HG02588 (cell line): ENCODE measurements at regions not wholly inside any gene's neighbourhood (a gene's known extent, or its start where the extent isn't known, plus 50 kb on each side); places are given as distances from the start of the nearest gene placed in this dataset.
"Not testable (repeated sequence)": the region's sequence is repeated elsewhere in the genome, so short reads cannot be mapped to it uniquely, and the experiment has no call there.

Experiments
- ATAC-seq: cut with Tn5 transposase; IDR thresholded peaks from one replicate; pipeline ENCODE4 v1.9.1; 2021; ENCODE audit warnings: mild to moderate bottlenecking, moderate library complexity; ENCODE audit not compliant: unreplicated experiment

DNA sequence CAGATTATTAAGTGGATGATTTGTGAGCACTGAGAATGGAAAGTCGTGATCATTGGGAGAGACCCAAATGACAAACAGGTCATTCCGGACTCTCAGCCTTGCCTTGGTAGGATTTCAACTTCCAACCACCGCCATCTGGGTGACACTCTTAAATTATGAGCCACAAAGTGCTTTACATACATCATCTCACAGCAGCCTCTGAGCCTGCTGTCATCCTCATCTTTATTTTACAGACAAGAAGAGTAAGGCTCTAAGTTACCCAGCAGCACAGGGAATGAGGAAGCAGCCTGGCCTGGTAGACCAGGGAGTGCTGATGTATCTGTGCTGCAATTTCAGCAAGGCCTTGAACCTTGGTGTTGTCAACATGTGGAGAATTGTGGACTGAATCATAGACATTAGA, 105.8 kb upstream of the TRIM2 start:
- ATAC-seq: no peak

DNA sequence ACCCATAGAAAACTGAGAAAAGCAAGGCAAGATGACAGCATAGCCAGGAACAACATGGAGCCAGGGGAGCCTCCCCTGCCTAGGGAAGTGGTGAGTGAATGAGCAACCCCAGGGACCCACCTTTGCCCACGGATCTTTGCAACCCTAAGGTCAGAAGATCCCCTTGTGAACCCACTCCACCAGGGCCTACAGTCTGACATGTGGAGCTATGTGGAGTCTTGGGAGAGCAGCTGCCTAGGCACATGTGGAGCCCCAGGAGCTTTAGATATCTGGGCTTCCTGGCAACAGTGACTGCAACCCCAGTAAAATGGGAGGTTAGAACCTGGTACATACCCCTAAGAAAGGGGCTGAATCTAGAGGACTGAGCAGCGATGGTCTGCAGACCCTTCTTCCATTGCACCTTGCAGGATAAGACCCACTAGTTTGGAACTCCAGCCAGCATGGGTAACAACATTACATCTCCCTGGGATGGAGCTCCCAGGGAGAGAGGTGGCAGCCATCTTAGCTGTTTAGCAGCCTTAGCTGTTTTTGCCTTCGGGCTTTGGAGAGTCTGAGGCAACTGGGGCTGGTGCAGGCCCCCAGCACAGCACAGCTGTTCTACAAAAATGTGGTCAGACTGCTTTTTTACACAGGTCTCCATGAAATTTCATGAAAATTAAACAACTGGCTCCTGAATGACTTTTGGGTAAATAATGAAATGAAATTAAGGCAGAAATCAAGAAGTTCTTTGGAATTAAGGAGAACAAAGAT, 104.7 kb upstream of the TRIM2 start:
- ATAC-seq: no peak

DNA sequence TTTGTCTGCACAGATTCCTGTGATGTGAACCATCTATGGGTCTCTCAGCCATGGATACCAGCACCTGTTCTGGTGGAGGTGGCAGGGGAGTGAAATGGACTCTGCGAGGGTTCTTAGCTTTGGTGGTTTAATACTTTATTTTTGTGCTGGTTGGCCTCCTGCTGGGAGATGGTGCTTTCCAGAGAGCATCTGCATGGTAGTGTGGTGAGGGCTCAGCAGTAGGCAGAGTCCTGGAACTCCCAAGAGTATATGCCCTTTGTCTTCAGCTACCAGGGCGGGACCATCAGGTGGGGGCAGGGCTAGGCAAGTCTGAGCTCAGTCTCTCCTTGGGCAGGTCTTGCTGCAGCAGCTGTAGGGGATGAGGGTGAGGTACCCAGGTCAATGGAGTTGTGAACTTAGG, 97.5 kb upstream of the TRIM2 start:
- not testable (repeated sequence) for ATAC-seq

- ATAC-seq: no peak
Measured at GRCh38 chr4:153107246-153107645, 97.0 kb upstream of the TRIM2 start.

GRCh38 chr4:153109296-153109849, 94.9 kb upstream of the TRIM2 start:
- no peak for ATAC-seq

DNA sequence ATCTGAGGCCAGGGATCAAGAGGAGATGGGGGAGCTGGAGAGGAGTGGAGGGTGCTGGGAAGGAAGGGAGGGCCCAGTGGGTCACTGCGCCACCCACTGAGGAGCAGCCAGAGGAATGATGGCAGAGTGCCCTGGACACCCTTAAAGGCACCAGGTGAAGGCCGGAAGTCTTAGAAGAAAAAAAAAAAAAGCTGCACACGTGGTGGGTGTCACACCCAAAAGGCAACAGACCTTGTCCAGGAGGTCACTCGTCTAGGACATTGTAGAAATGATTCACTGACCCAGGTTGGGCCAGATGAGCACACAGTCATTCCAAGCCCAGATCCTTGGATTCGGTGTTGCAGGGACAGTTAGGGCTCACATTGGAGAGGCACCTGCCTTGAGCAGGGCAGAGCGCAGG, 93.5 kb upstream of the TRIM2 start:
- no peak for ATAC-seq

GRCh38 chr4:153111426-153112040, 92.7 kb upstream of the TRIM2 start:
- no peak for ATAC-seq

DNA sequence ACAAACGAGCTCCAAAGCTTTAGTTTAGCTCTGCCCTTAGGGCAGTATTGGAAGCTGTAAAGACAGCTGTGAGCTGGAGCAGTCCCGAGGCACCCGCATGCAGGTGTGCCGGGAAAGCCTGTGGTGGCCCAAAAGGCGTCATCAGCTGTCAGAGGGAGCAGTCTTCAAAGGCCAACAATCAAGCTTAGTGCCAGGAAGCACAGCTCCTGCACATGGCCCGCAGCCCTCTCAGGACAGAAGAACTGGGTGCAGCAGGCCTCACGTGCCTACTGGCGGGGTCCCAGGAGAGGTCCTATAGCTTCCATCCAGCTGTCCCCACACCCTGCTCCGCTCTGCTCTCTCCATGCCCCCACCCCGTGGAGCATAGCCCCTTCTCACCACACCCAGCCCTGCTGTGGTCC, 92.2 kb upstream of the TRIM2 start:
- ATAC-seq: no peak

DNA sequence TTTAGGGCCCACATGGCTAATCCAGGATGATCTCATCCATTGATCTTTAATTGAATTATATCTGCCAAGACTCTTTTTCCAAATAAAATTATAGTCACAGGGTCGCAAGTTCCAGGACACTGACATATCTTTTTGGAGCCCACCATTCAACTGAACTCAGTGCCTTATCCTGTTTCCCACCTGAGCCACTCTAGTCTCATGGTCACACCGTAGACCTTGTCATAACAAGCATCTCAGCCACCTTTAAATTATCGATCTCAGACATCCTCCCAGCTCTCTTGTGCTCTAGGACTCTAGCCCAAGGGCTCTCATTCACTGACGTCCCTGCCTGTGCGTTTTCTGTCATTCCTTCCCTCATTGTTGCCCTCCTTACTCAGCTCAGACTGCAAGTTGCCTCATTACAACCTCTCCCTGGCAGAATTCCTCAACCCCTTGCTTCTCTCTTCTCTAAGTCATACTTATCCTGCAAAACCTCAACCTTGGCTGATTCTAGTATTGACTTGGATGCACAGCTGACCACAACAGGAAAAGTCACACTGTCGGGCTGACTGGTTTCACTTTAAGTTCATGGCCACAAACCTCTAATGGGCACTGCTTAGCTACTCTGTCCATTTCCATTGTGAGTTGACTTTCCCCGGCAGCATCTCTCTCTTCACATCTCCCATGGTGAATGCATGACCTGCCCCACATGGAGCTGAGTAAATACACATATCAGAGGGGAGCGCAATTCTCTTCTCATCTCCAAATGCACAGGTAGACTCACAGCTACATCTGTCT, 91.0 kb upstream of the TRIM2 start:
- ATAC-seq: no peak

DNA sequence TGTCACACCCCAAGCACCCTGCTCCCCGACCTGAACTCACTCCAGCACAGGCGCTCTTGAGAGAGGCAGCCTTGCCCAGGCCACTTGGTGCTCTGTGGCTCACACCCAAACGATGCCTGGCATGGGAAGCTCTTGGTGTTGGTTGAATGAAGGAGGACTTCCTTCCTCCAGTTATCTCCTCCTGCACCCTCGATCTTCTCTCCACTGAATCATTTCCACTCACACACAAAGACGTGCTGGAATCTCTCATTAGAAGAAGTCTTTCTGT, 90.5 kb upstream of the TRIM2 start:
- no peak for ATAC-seq

- ATAC-seq: no peak
Measured at GRCh38 chr4:153114771-153115321, 89.4 kb upstream of the TRIM2 start.

- ATAC-seq: peak; percentile 84
Measured at GRCh38 chr4:153115322-153116290, 88.6 kb upstream of the TRIM2 start.

DNA sequence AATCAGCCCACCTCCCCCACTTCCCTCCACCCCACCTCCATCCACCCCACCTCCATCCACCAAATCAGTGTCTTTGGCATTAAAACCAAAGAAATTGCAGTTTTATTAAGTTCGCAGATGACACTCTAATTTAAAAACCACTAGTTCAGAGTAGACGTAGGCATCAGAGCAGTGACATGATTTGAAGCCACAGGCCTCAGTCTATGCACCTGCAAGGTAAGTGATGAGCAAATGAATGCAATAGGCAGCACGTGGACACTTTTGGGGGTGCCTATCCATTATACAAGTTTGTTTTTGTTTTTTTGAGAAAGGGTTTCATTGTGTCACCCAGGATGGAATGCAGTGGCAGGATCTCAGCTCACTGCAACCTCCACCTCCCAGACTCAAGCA, 88.0 kb upstream of the TRIM2 start:
- no peak for ATAC-seq

DNA sequence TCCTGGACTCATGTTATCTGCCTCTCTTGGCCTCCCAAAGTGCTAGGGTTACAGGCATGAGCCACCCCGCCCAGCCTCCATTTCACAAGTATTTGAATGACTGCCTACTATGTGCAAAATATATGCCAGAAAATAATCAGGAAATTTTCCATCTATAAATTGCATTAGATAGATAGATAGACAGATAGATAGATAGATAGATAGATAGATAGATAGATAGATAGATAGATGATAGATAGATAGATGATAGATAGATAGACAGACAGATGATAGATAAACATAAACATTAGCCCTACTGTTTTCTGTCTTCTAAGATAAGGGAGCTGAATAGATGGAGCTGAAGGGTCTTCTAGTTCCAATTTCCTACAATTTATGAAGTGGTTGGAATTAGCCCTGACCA, 87.4 kb upstream of the TRIM2 start:
- no peak for ATAC-seq

- no peak for ATAC-seq
Measured at GRCh38 chr4:153117554-153117953, 86.7 kb upstream of the TRIM2 start.

GRCh38 chr4:153119626-153120025, 84.6 kb upstream of the TRIM2 start:
- ATAC-seq: no peak

DNA sequence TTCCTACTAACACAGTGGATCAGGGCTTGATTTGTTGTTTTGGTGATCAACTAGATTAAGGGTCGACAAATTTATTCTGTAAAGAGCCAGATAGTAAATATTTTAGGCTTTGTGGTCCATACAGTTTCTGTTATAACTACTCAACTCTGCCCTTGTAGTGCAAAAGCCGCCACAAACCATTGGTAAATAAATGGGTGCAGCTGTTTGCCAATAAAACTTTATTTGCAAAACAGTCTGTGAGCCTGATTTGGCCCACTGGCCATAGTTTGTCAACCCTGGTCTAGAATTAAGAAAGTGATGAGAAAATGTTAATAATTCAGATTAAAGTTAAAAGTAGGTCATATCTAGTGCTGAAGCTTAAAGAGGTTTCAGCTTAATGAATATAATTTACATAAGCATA, 84.0 kb upstream of the TRIM2 start:
- ATAC-seq: no peak

- no peak for ATAC-seq
Measured at GRCh38 chr4:153122855-153123254, 81.4 kb upstream of the TRIM2 start.

DNA sequence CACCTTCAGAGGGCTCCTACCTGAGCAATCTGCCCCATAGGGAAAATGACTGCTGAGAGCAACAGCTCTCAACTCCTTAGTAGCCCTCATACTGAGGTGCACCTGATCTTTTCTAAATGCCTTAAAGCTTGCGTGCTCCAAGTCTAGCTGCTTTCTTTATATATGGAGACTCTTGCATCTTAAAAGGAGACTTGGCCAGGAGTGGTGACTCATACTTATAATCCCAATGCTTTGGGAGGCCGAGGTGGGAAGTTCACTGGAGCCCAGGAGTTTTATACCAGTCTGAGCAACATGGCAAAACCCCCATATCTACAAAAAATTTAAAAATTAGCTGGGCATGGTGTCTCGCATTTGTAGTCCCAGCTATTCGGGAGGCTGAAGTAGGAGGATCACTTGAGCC, 78.1 kb upstream of the TRIM2 start:
- ATAC-seq: no peak

- ATAC-seq: peak; percentile 65
Measured at GRCh38 chr4:153127760-153128494, 76.3 kb upstream of the TRIM2 start.
